BLaER1 (cell line): ENCODE measurements at regions not wholly inside any gene's neighbourhood (a gene's known extent, or its start where the extent isn't known, plus 50 kb on each side); places are given as distances from the start of the nearest gene placed in this dataset.
A peak's percentile ranks its signal among the peaks of the same experiment; 100 is the strongest.
"Not testable (repeated sequence)": the region's sequence is repeated elsewhere in the genome, so short reads cannot be mapped to it uniquely, and the experiment has no call there.

Source experiments
- H3K27ac ChIP-seq: shearing (Covaris generic); formaldehyde crosslinking; 2 replicates; pipeline ENCODE4 v1.8.1; 2022
- H3K27me3 ChIP-seq: shearing (Covaris generic); formaldehyde crosslinking; 2 replicates; pipeline ENCODE4 v1.8.1; 2022
- H3K36me3 ChIP-seq: shearing (Covaris generic); formaldehyde crosslinking; 2 replicates; pipeline ENCODE4 v1.8.1; 2022
- H3K4me1 ChIP-seq: shearing (Covaris generic); formaldehyde crosslinking; 2 replicates; pipeline ENCODE4 v1.8.1; 2022
- H3K4me2 ChIP-seq: shearing (Covaris generic); formaldehyde crosslinking; 2 replicates; pipeline ENCODE4 v1.8.1; 2022
- H3K4me3 ChIP-seq: shearing (Covaris generic); formaldehyde crosslinking; 2 replicates; pipeline ENCODE4 v1.8.1; 2022
- H3K9ac ChIP-seq: shearing (Covaris generic); formaldehyde crosslinking; 2 replicates; pipeline ENCODE4 v1.8.1; 2022
- H3K9me3 ChIP-seq: shearing (Covaris generic); formaldehyde crosslinking; 2 replicates; pipeline ENCODE4 v1.8.1; 2022
- H4K20me1 ChIP-seq: shearing (Covaris generic); formaldehyde crosslinking; 2 replicates; pipeline ENCODE4 v1.8.1; 2022
- Cebpa-rat ChIP-seq: shearing (Covaris generic); IDR thresholded peaks from 2 replicates; pipeline ENCODE4 v1.8.1; 2022

DNA sequence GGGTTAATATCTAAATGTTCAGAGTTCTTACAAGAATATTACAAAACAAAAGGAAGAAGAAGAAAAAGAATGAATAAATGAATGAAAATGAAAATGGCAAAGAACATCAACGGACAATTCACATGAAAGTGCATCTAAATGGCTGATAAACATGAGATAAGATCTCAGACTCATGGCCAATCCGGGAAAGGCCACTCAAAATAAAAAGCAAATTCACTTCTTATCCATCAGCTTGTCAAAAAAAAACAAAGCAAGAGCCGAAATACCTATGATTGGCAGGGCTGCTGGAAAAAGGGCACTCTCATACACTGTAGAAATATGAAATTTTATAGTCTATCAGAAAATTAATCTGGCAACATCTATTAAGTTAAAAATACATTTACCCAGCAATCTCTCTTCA is 103.6 kb upstream of the EDEM3 start:
- H3K4me3 ChIP-seq = no peak overlapping the region

DNA sequence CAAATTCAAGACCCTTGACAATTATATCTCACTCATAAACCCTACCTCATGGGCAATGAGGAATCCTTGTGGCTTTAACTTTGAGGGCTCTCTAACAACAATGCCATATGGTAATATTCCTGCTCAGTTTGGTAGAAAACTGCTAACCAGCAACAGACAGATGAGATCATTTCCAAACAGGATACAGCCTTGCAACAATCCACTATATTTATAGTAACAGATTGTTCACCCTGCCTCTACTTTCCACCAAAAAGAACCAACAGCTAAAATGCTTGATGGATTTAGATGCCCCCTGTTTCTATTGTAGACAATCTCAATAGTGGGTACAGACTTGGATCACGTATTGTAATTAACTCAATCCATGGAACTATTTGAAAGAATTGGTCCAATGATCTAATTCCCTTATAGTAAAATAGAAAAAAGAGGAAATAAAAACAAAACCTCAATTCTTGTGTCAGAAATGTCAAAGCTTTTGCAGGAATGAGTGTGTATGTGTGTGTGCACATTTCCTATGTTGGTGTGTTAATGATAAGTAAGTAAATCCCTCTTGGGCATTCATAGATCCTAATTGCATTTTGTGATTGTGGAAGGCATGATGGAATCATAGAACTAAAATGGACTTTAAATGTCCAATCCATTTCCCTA is 100.0 kb upstream of the EDEM3 start:
- TF ChIP-seq Cebpa-rat = no peak
- no peaks in the 10 kb centered on the region for H3K9me3 ChIP-seq
- no peak overlapping the region for H3K4me3 ChIP-seq
- no peaks in the 10 kb centered on the region for H3K27me3 ChIP-seq
- H4K20me1 ChIP-seq = no peaks in the 10 kb centered on the region
- peaks cover 10% of the 10 kb centered on the region for H3K4me1 ChIP-seq
- no peak overlapping the region for H3K27ac ChIP-seq
- H3K4me2 ChIP-seq = peak overlapping the region; percentile 1; the same call in 1 of the 2 replicates
- no peaks in the 10 kb centered on the region for H3K36me3 ChIP-seq
- no peak overlapping the region for H3K9ac ChIP-seq

More for the DNA sequence above, 103.6 kb upstream of the EDEM3 start:
- Histone ChIP-seq H3K9me3 (no peaks in the 10 kb centered on the region), H3K4me2 (no peak overlapping the region), H3K4me1 (peaks cover 10% of the 10 kb centered on the region), H3K27ac (no peak overlapping the region), H3K27me3 (no peaks in the 10 kb centered on the region), H3K36me3 (no peaks in the 10 kb centered on the region), H4K20me1 (no peaks in the 10 kb centered on the region), H3K9ac (no peak overlapping the region)
- no peak for TF ChIP-seq Cebpa-rat

DNA sequence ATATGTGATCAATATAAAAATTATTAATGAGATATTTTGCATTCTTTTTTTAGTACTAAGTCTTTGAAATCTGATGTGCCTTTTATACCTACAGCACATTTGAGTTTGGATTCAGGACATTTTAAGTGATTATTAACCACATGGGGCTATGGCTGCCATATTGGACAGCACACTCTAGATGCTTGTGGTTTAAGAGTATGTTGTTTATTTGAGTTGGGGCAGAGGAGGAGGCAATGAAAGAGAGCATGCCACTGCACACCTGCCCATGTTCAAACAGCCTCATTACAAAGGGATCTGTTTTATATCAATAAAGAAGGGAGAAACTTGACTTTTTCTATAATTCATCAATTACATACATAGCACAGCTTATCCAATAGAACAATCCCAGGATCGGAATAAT is 99.4 kb upstream of the EDEM3 start:
- Histone ChIP-seq H3K4me2 (peak overlapping the region; percentile 1; the same call in 1 of the 2 replicates), H3K36me3 (no peaks in the 10 kb centered on the region)
- TF ChIP-seq Cebpa-rat = no peak

DNA sequence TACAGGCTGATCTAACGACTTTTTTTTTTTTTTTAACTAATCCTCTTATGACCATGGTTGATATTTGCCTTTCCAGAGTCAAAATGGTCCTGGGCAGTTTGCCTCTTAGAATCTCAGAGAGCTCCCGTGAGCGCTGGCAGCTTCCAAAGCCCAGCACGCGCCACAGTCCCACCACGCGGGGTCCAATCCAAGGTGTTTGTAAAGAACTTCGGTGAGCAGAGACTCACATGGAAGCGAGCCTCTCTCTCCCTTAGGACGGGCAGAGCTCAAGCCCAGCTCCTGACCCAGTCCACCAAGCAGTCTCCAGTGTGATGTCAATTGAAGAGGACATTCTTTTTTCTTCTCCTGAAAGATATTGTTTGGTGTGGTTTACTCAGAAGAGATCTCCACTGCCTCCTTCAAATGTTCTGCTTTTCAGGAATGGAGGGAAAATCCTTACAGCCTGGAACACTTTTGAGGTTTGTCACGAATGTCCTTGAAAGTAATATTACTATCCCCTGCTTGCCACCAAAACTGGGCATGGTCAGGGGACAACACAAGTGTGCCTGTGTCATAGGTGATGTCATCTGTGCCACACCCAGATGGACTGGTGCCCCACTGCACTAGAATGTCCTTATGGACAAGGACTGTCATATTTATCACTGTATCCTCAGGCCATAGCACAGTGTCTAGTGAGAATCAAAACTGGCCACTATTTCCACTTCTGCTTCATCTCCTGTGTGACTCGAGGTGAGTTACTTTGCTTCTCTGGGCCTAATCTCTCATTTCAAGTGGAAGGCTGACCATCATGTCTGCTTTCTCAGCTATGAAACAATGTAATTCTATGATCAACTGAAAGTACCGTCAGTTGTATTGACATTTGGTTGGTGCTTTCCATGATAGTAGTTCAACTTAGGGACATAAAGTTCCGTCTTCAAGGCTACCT is 97.4 kb upstream of the EDEM3 start:
- H3K36me3 ChIP-seq = no peaks in the 10 kb centered on the region
- no peaks in the 10 kb centered on the region for H4K20me1 ChIP-seq
- H3K4me2 ChIP-seq = no peak overlapping the region
- H3K27ac ChIP-seq = no peak overlapping the region
- no peak overlapping the region for H3K4me3 ChIP-seq
- H3K9me3 ChIP-seq = no peaks in the 10 kb centered on the region
- no peak for TF ChIP-seq Cebpa-rat
- H3K4me1 ChIP-seq = peaks cover 10% of the 10 kb centered on the region
- no peak overlapping the region for H3K9ac ChIP-seq
- no peaks in the 10 kb centered on the region for H3K27me3 ChIP-seq

More for the DNA sequence above, 99.4 kb upstream of the EDEM3 start:
- Histone ChIP-seq H3K4me3 (no peak overlapping the region), H3K27me3 (no peaks in the 10 kb centered on the region), H3K9ac (no peak overlapping the region), H4K20me1 (no peaks in the 10 kb centered on the region), H3K9me3 (no peaks in the 10 kb centered on the region), H3K4me1 (peaks cover 10% of the 10 kb centered on the region), H3K27ac (no peak overlapping the region)

DNA sequence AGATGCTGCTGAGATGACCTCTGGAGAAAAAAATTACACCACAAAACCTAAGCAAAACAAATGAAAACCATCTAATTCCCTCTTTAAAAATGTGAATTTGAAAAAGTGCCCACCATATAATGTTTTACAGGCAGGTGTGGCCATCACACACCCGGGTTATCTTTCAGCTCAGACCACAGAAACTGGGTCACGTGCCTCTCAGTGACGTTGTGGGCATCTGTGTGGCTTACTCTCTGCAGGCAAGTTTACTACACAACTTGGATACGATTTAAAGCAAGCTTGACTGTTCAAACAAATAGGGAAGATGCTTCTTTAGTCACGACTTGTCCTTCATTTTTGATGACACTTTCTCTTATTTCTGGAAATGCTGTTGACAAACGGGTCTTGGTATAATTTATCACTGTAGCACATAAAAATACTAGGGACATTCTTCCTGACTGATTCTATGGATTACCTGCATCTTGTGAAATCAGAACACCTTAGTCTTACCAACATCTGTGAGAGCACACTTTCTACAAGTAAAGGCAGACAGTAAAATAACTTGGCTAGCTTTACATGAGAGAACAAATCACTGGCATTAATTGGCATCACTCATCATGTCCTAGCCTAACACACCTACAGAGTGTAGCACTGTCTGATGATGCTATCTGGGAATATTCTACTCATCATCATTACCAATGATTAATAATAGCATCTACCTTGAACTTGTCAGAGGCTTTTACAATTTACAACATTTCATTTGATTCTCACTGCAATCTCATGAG is 89.3 kb upstream of the EDEM3 start:
- H3K27me3 ChIP-seq = no peaks in the 10 kb centered on the region
- H3K9ac ChIP-seq = no peak overlapping the region
- H3K4me1 ChIP-seq = no peaks in the 10 kb centered on the region
- no peak overlapping the region for H3K4me3 ChIP-seq
- H4K20me1 ChIP-seq = no peaks in the 10 kb centered on the region
- H3K36me3 ChIP-seq = no peaks in the 10 kb centered on the region
- H3K9me3 ChIP-seq = no peaks in the 10 kb centered on the region
- no peak overlapping the region for H3K4me2 ChIP-seq
- H3K27ac ChIP-seq = no peak overlapping the region
- TF ChIP-seq Cebpa-rat = no peak

DNA sequence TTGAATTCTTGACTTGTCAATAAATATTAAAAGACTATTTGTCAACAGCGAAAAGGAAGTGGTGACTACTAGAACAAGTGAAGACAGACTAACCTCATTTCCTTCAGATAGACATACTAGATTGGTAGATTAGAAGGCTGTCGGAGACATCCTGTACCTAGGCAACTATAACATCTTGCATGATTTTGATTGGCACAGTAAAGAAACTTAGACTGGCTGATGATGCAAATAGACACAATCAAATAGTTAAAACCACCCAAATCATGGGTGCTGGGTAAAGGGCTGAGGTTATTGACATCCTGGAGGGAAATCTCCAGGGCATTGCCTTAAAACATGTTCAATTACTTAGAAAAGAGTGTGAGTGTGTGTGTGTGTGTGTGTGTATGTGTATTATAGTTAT is 85.9 kb upstream of the EDEM3 start:
- no peak for TF ChIP-seq Cebpa-rat
- H3K9ac ChIP-seq = no peak overlapping the region
- H4K20me1 ChIP-seq = no peaks in the 10 kb centered on the region
- H3K36me3 ChIP-seq = no peaks in the 10 kb centered on the region
- H3K27ac ChIP-seq = no peak overlapping the region
- H3K4me1 ChIP-seq = no peaks in the 10 kb centered on the region
- no peaks in the 10 kb centered on the region for H3K9me3 ChIP-seq
- H3K4me3 ChIP-seq = no peak overlapping the region
- no peak overlapping the region for H3K4me2 ChIP-seq
- no peaks in the 10 kb centered on the region for H3K27me3 ChIP-seq

DNA sequence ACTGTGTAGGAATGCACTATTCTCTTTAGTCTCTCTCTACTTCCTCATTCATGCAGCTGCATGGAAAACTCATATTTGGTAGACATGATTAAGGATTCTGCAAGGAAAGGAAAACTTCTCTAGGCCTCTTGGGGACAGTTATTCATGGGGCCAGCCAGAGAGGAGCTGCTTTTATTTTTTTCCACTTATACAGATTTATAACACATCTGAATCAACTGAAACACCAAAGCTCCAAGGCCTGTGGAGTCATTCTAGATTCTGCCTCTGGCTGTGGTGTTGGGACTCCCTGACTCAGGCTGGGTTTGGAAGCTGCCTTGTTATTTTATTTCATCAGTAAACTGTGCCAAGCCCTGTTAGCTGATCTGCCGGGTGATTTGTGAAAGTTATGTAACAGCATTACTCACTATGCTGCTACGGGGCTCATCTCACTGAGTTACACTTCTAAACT is 83.9 kb upstream of the EDEM3 start:
- no peak overlapping the region for H3K4me2 ChIP-seq
- no peaks in the 10 kb centered on the region for H4K20me1 ChIP-seq
- H3K9ac ChIP-seq = no peak overlapping the region
- no peak overlapping the region for H3K27ac ChIP-seq
- no peaks in the 10 kb centered on the region for H3K4me1 ChIP-seq
- H3K4me3 ChIP-seq = no peak overlapping the region
- TF ChIP-seq Cebpa-rat = no peak
- H3K36me3 ChIP-seq = no peaks in the 10 kb centered on the region
- H3K9me3 ChIP-seq = no peaks in the 10 kb centered on the region
- no peaks in the 10 kb centered on the region for H3K27me3 ChIP-seq

DNA sequence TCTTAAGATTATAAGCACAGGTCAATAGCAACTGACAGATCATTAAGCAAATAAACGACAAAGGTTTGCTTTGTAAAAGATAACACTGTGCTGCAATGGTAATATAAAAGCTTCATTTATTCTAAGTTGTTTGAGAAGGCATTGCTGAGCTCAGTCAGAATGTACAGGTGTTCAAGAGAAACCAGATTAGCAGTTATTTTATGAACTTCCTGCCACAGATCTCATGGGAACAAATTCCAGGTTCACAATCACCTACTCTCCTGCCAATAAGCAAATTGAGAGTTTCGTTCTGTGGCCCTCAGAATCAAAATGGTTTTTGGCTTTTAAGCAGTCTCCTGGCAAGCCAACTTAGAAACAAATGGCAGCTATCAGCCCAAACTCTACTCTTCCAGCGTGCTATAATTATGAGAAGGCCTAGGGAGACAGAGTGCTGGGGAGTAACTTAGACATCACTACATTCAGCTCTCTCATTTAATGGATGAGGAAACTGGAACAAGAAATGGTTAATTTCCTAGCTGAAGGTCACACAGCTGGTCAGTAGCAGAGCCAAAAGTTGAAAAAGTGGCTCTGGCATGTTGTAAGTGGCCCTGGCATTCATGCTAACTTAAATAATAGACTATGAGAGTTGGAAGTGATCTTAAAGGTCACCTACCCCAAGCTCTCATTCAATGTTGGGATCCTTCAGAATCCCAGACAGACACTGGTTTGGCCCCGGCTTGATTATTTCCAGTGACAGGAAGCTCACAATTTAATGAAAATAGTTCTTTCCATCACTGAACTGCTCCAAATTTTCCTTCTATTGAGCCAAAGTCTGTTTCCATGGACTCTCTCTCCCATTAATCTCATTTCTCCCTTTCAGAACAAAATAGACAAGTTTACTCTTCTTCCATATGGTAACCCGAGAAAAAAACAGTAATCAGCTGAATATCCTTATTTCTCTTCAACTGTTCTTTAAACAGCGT is 82.6 kb upstream of the EDEM3 start:
- no peak for TF ChIP-seq Cebpa-rat
- no peak overlapping the region for H3K4me2 ChIP-seq
- no peak overlapping the region for H3K9ac ChIP-seq
- H3K4me3 ChIP-seq = no peak overlapping the region
- no peaks in the 10 kb centered on the region for H3K9me3 ChIP-seq
- H3K27ac ChIP-seq = no peak overlapping the region
- no peaks in the 10 kb centered on the region for H3K4me1 ChIP-seq
- no peaks in the 10 kb centered on the region for H3K27me3 ChIP-seq
- H4K20me1 ChIP-seq = no peaks in the 10 kb centered on the region
- no peaks in the 10 kb centered on the region for H3K36me3 ChIP-seq

DNA sequence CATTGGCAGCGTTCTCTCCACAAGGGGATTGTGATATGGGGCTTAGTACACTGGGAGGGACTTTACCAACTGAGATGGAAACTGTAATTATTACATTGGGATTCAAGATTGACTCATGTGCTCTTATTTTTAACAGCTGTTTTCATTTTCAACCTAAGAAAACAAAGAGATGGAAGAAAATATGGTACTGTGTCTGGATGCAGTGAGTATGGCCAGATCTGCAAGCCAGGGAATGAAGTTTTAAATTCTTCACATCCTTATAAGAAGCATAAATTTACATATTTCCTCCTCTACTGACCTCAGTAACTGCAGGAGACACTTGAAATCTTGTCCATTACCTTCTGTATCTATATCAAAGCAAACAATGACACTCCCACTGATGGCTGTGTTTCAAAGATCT is 81.5 kb upstream of the EDEM3 start:
- H3K27me3 ChIP-seq = no peaks in the 10 kb centered on the region
- no peak overlapping the region for H3K27ac ChIP-seq
- no peak overlapping the region for H3K4me3 ChIP-seq
- H3K4me2 ChIP-seq = no peak overlapping the region
- H3K9me3 ChIP-seq = no peaks in the 10 kb centered on the region
- no peak for TF ChIP-seq Cebpa-rat
- no peaks in the 10 kb centered on the region for H3K4me1 ChIP-seq
- H4K20me1 ChIP-seq = no peaks in the 10 kb centered on the region
- H3K9ac ChIP-seq = no peak overlapping the region
- no peaks in the 10 kb centered on the region for H3K36me3 ChIP-seq

DNA sequence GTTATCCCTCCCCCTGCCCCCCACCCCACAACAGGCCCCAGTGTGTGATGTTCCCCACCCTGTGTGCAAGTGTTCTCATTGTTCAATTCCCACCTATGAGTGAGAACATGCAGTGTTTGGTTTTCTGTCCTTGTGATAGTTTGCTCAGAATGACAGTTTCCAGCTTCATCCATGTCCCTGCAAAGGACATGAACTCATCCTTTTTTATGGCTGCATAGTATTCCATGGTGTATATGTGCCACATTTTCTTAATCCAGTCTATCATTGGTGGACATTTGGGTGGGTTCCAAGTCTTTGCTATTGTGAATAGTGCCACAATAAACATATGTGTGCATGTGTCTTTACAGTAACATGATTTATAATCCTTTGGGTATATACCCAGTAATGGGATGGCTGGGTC is 79.3 kb upstream of the EDEM3 start:
- not testable (repeated sequence) for H3K36me3 ChIP-seq, H3K27me3 ChIP-seq, H3K4me3 ChIP-seq, H3K9ac ChIP-seq, H3K9me3 ChIP-seq, H3K4me2 ChIP-seq, H3K4me1 ChIP-seq, H4K20me1 ChIP-seq, H3K27ac ChIP-seq
